HEK293 (cell line): ENCODE measurements at regions not wholly inside any gene's neighbourhood (a gene's known extent, or its start where the extent isn't known, plus 50 kb on each side); places are given as distances from the start of the nearest gene placed in this dataset.

Experiments
- CTCF ChIA-PET: fragments of 350-600 bp; formaldehyde crosslinking; extraction: SDS; loops from one replicate; lab custom pipeline; 2021; ENCODE audit warnings: antibody characterized with exemption; lab: Yijun Ruan, JAX
- POLR2A ChIA-PET: fragments of 300-600 bp; formaldehyde crosslinking; extraction: SDS; loops from one replicate; lab custom pipeline; 2020; ENCODE audit warnings: antibody characterized with exemption, inconsistent platforms; lab: Yijun Ruan, JAX
- H3K27ac ChIP-seq: fragments of 200-500 bp; sonication (Bioruptor generic); 2 replicates; pipeline ENCODE4 v1.5.1; 2014; ENCODE audit warnings: low read depth, low read length, control low read depth, inconsistent platforms; ENCODE audit errors: extremely low read depth
- H3K36me3 ChIP-seq, 2 experiments: fragments of 200-500 bp in 1 of 2; sonication (Bioruptor generic) in 1 of 2; 1 replicate in 1 of 2; 2 replicates in 1 of 2; pipeline ENCODE4 v1.5.1; 2014 to 2017; ENCODE audit warnings: inconsistent platforms in 2 of 2, low read length in 2 of 2; ENCODE audit not compliant: control insufficient read depth in 2 of 2, insufficient read depth in 1 of 2
- H3K4me1 ChIP-seq: fragments of 200-500 bp; sonication (Bioruptor generic); 2 replicates; pipeline ENCODE4 v1.5.1; 2014; ENCODE audit warnings: mild to moderate bottlenecking, low read length, inconsistent platforms; ENCODE audit not compliant: control insufficient read depth, insufficient read depth
- H3K4me3 ChIP-seq: 2 replicates; pipeline ENCODE4 v1.5.1; 2011; ENCODE audit warnings: low read depth, mild to moderate bottlenecking, control low read depth, low read length, moderate library complexity
- H3K9me3 ChIP-seq: fragments of 200-500 bp; sonication (Bioruptor generic); 2 replicates; pipeline ENCODE4 v1.5.1; 2014; ENCODE audit warnings: low read depth, low read length, inconsistent platforms; ENCODE audit not compliant: control insufficient read depth, insufficient read depth
- EGR2 ChIP-seq: fragments of 450-650 bp; formaldehyde crosslinking; IDR thresholded peaks from 2 replicates; pipeline ENCODE4 v1.5.1; 2016; ENCODE audit warnings: low read depth, missing biosample characterization, missing genetic modification characterization
- GLIS1 ChIP-seq: fragments of 450-650 bp; formaldehyde crosslinking; IDR thresholded peaks from 2 replicates; pipeline ENCODE4 v1.5.1; 2016; ENCODE audit warnings: missing biosample characterization, missing genetic modification characterization
- IKZF3 ChIP-seq: fragments of 450-650 bp; IDR thresholded peaks from 2 replicates; pipeline ENCODE4 v1.5.0; 2018; ENCODE audit warnings: missing biosample characterization, mild to moderate bottlenecking, missing genetic modification characterization, moderate library complexity
- KLF1 ChIP-seq: fragments of 450-650 bp; formaldehyde crosslinking; IDR thresholded peaks from 2 replicates; pipeline ENCODE4 v1.5.1; 2016; ENCODE audit warnings: missing biosample characterization, missing genetic modification characterization
- KLF17 ChIP-seq: fragments of 450-650 bp; formaldehyde crosslinking; IDR thresholded peaks from 2 replicates; pipeline ENCODE4 v1.5.1; 2016; ENCODE audit warnings: missing biosample characterization, missing genetic modification characterization
- MYNN ChIP-seq: fragments of 450-650 bp; formaldehyde crosslinking; IDR thresholded peaks from 2 replicates; pipeline ENCODE4 v1.5.1; 2016; ENCODE audit warnings: missing biosample characterization, missing genetic modification characterization, borderline replicate concordance
- YY2 ChIP-seq: fragments of 450-650 bp; formaldehyde crosslinking; IDR thresholded peaks from 2 replicates; pipeline ENCODE4 v1.5.1; 2016; ENCODE audit warnings: missing biosample characterization, missing genetic modification characterization
- ZBTB11 ChIP-seq: fragments of 450-650 bp; formaldehyde crosslinking; conservative IDR thresholded peaks from 2 replicates; pipeline ENCODE4 v1.5.1; 2016; ENCODE audit warnings: low read depth, missing biosample characterization, missing genetic modification characterization
- ZBTB17 ChIP-seq: fragments of 450-650 bp; formaldehyde crosslinking; IDR thresholded peaks from 2 replicates; pipeline ENCODE4 v1.5.1; 2016; ENCODE audit warnings: missing biosample characterization, missing genetic modification characterization
- ZBTB7A ChIP-seq: fragments of 450-650 bp; formaldehyde crosslinking; IDR thresholded peaks from 2 replicates; pipeline ENCODE4 v1.5.1; 2016; ENCODE audit warnings: low read depth, missing biosample characterization, missing genetic modification characterization
- ZFP37 ChIP-seq: fragments of 450-650 bp; formaldehyde crosslinking; IDR thresholded peaks from 2 replicates; pipeline ENCODE4 v1.5.1; 2016; ENCODE audit warnings: missing biosample characterization, missing genetic modification characterization
- ZNF138 ChIP-seq: fragments of 450-650 bp; formaldehyde crosslinking; IDR thresholded peaks from 2 replicates; pipeline ENCODE4 v1.5.1; 2016; ENCODE audit warnings: missing biosample characterization, missing genetic modification characterization, borderline replicate concordance
- ZNF155 ChIP-seq: fragments of 450-650 bp; formaldehyde crosslinking; IDR thresholded peaks from 2 replicates; pipeline ENCODE4 v1.5.1; 2016; ENCODE audit warnings: missing biosample characterization, missing genetic modification characterization
- ZNF157 ChIP-seq: fragments of 450-650 bp; formaldehyde crosslinking; IDR thresholded peaks from 2 replicates; pipeline ENCODE4 v1.5.1; 2016; ENCODE audit warnings: missing biosample characterization, missing genetic modification characterization
- ZNF169 ChIP-seq: fragments of 450-650 bp; formaldehyde crosslinking; IDR thresholded peaks from 2 replicates; pipeline ENCODE4 v1.5.1; 2016; ENCODE audit warnings: missing biosample characterization, missing genetic modification characterization
- ZNF174 ChIP-seq: fragments of 450-650 bp; formaldehyde crosslinking; IDR thresholded peaks from 2 replicates; pipeline ENCODE4 v1.5.0; 2017; ENCODE audit warnings: missing biosample characterization, mild to moderate bottlenecking, missing genetic modification characterization
- ZNF221 ChIP-seq: fragments of 450-650 bp; formaldehyde crosslinking; IDR thresholded peaks from 2 replicates; pipeline ENCODE4 v1.5.1; 2017; ENCODE audit warnings: missing biosample characterization, missing genetic modification characterization, borderline replicate concordance
- ZNF280D ChIP-seq: fragments of 450-650 bp; formaldehyde crosslinking; IDR thresholded peaks from 2 replicates; pipeline ENCODE4 v1.5.1; 2016; ENCODE audit warnings: missing biosample characterization, missing genetic modification characterization
- ZNF366 ChIP-seq: fragments of 450-650 bp; formaldehyde crosslinking; conservative IDR thresholded peaks from 2 replicates; pipeline ENCODE4 v1.5.1; 2016; ENCODE audit warnings: missing biosample characterization, missing genetic modification characterization
- ZNF48 ChIP-seq: fragments of 450-650 bp; formaldehyde crosslinking; IDR thresholded peaks from 2 replicates; pipeline ENCODE4 v1.5.1; 2016; ENCODE audit warnings: missing biosample characterization, missing genetic modification characterization
- ZNF501 ChIP-seq: fragments of 450-650 bp; formaldehyde crosslinking; IDR thresholded peaks from 2 replicates; pipeline ENCODE4 v1.5.1; 2016; ENCODE audit warnings: missing biosample characterization, missing genetic modification characterization
- ZNF549 ChIP-seq: fragments of 450-650 bp; IDR thresholded peaks from 2 replicates; pipeline ENCODE4 v1.5.1; 2018; ENCODE audit warnings: missing biosample characterization, missing genetic modification characterization, mild to moderate bottlenecking, inconsistent platforms, moderate library complexity
- ZNF776 ChIP-seq: fragments of 450-650 bp; formaldehyde crosslinking; IDR thresholded peaks from 2 replicates; pipeline ENCODE4 v1.5.0; 2017; ENCODE audit warnings: missing biosample characterization, missing genetic modification characterization, borderline replicate concordance
- ZNF837 ChIP-seq: fragments of 450-650 bp; formaldehyde crosslinking; IDR thresholded peaks from 2 replicates; pipeline ENCODE4 v1.5.1; 2016; ENCODE audit warnings: missing biosample characterization, missing genetic modification characterization

GRCh38 chr4:135123632-135124031 is 922.0 kb upstream of the PABPC4L start:
- CTCF ChIA-PET, result interaction anchor here (0.6 kb wide), 1 partner anchor 1470 kb away, joined by 3 read pairs; no protein-coding TSS in a partner anchor
- POLR2A ChIA-PET, result no interaction called here

GRCh38 chr4:135122457-135122856 is 920.9 kb upstream of the PABPC4L start:
- TF ChIP-seq KLF17 (tag by site-specific recombination) (no peak), KLF1 (tag by site-specific recombination) (no peak), ZNF174 (tag by site-specific recombination) (no peak), ZNF138 (tag by site-specific recombination) (no peak), ZFP37 (tag by site-specific recombination) (no peak), ZNF280D (no peak)
- no peak overlapping the region for H3K4me3 ChIP-seq
- H3K36me3 ChIP-seq, result no peaks in the 10 kb centered on the region
- no peaks in the 10 kb centered on the region for H3K9me3 ChIP-seq
- no peaks in the 10 kb centered on the region for H3K4me1 ChIP-seq
- CTCF ChIA-PET, result no interaction called here
- no peak overlapping the region for H3K27ac ChIP-seq
- POLR2A ChIA-PET, result no interaction called here

More at GRCh38 chr4:135123632-135124031, 922.0 kb upstream of the PABPC4L start:
- TF ChIP-seq ZNF280D (no peak), ZNF155 (tag by site-specific recombination) (no peak), ZNF837 (tag by site-specific recombination) (no peak), ZNF221 (tag by site-specific recombination) (no peak), ZNF157 (tag by site-specific recombination) (no peak), ZBTB17 (tag by site-specific recombination) (no peak), ZNF366 (tag by site-specific recombination) (no peak), ZNF549 (tag by site-specific recombination) (no peak), ZNF169 (no peak), ZBTB11 (no peak), IKZF3 (tag by site-specific recombination) (no peak), ZNF776 (tag by site-specific recombination) (no peak), ZNF501 (tag by site-specific recombination) (no peak), ZNF174 (tag by site-specific recombination) (no peak), EGR2 (no peak), ZBTB7A (tag by site-specific recombination) (no peak), MYNN (tag by site-specific recombination) (no peak), YY2 (tag by site-specific recombination) (no peak), GLIS1 (tag by site-specific recombination) (no peak), ZNF48 (no peak)
- TF ChIP-seq, all 188 proteins: peak for 0
- Histone ChIP-seq H3K4me3 (no peak overlapping the region), H3K36me3 (no peaks in the 10 kb centered on the region), H3K4me1 (no peaks in the 10 kb centered on the region), H3K9me3 (no peaks in the 10 kb centered on the region), H3K27ac (no peak overlapping the region)
